Urinary bladder (tissue), 3 donors: ENCODE measurements at regions not wholly inside any gene's neighbourhood (a gene's known extent, or its start where the extent isn't known, plus 50 kb on each side); places are given as distances from the start of the nearest gene placed in this dataset.
"Not testable (repeated sequence)": the region's sequence is repeated elsewhere in the genome, so short reads cannot be mapped to it uniquely, and the experiment has no call there.

Experiments used
- DNase-seq: peaks from one replicate; pipeline ENCODE4 v3.0.0-alpha.2; 2015; ENCODE audit errors: extremely low spot score
- H3K27ac ChIP-seq: one replicate; pipeline ENCODE4 v1.5.1; 2013; ENCODE audit warnings: low read depth, mild to moderate bottlenecking, moderate library complexity
- H3K36me3 ChIP-seq: one replicate; pipeline ENCODE4 v1.6.1; 2013; ENCODE audit warnings: mild to moderate bottlenecking, moderate library complexity; ENCODE audit not compliant: insufficient read depth
- H3K4me1 ChIP-seq: one replicate; pipeline ENCODE4 v1.6.1; 2013; ENCODE audit warnings: mild to moderate bottlenecking, moderate library complexity; ENCODE audit not compliant: insufficient read depth
- H3K4me3 ChIP-seq: one replicate; pipeline ENCODE4 v1.5.1; 2013; ENCODE audit warnings: low read depth, low read length
- WGBS: extraction: QIAGEN DNeasy Blood & Tissue Kit; methylation state at CpG from one replicate; pipeline ENCODE4 v1.1.7; 2013; 5-methylcytosine and 5-hydroxymethylcytosine counted together
- donor health status: healthy with polysubstance abuse.
- donor health status: healthy.

GRCh38 chr13:18232994-18233782, 948.4 kb downstream of the TUBA3C start:
- no peak for DNase-seq
- Histone ChIP-seq H3K36me3 (no peaks in the 10 kb centered on the region), H3K4me3 (no peak overlapping the region), H3K27ac (no peak overlapping the region), H3K4me1 (no peaks in the 10 kb centered on the region)
- 96% methylated on average over 95 of the region's 95 CpGs for WGBS

GRCh38 chr13:18232298-18232993, 949.2 kb downstream of the TUBA3C start:
- Histone ChIP-seq H3K4me1 (no peaks in the 10 kb centered on the region), H3K36me3 (no peaks in the 10 kb centered on the region), H3K4me3 (no peak overlapping the region), H3K27ac (no peak overlapping the region)
- no peak for DNase-seq
- WGBS = 97% methylated on average over 80 of the region's 80 CpGs

GRCh38 chr13:18224411-18224810, 957.2 kb downstream of the TUBA3C start:
- not testable (repeated sequence) for H3K4me1 ChIP-seq, H3K36me3 ChIP-seq, DNase-seq, H3K4me3 ChIP-seq, H3K27ac ChIP-seq
- WGBS = 54% methylated on average over 3 of the region's 3 CpGs

- H3K27ac ChIP-seq, H3K36me3 ChIP-seq, H3K4me1 ChIP-seq, DNase-seq, H3K4me3 ChIP-seq: not testable (repeated sequence)
These were observed 966.9 kb downstream of the TUBA3C start for GRCh38 chr13:18214689-18215088.

- DNase-seq, H3K27ac ChIP-seq, H3K4me1 ChIP-seq, H3K4me3 ChIP-seq, H3K36me3 ChIP-seq: not testable (repeated sequence)
- 56% methylated on average over 2 of the region's 2 CpGs for WGBS
These were observed 968.1 kb downstream of the TUBA3C start for GRCh38 chr13:18213511-18213910.

GRCh38 chr13:18212873-18213272, 968.8 kb downstream of the TUBA3C start:
- H3K4me3 ChIP-seq = no peak overlapping the region
- H3K36me3 ChIP-seq = no peaks in the 10 kb centered on the region
- WGBS = 76% methylated on average over 2 of the region's 2 CpGs
- no peak for DNase-seq
- H3K27ac ChIP-seq = no peak overlapping the region
- no peaks in the 10 kb centered on the region for H3K4me1 ChIP-seq

GRCh38 chr13:18211752-18212560, 969.7 kb downstream of the TUBA3C start:
- DNase-seq = peak; percentile 18
- H3K4me3 ChIP-seq, H3K4me1 ChIP-seq, H3K27ac ChIP-seq, H3K36me3 ChIP-seq: not testable (repeated sequence)
- WGBS = 72% methylated on average over 5 of the region's 5 CpGs

- H3K4me1 ChIP-seq, DNase-seq, H3K4me3 ChIP-seq, H3K27ac ChIP-seq, H3K36me3 ChIP-seq: not testable (repeated sequence)
- WGBS = 62% methylated on average over 3 of the region's 4 CpGs
These were observed 976.9 kb downstream of the TUBA3C start for GRCh38 chr13:18204614-18205178.

GRCh38 chr13:18195365-18195678, 986.3 kb downstream of the TUBA3C start:
- H3K4me1 ChIP-seq, DNase-seq, H3K4me3 ChIP-seq, H3K27ac ChIP-seq, H3K36me3 ChIP-seq: not testable (repeated sequence)
- 74% methylated on average over 9 of the region's 22 CpGs for WGBS

- H3K4me1 ChIP-seq, H3K4me3 ChIP-seq, DNase-seq, H3K27ac ChIP-seq, H3K36me3 ChIP-seq: not testable (repeated sequence)
- 72% methylated on average over 16 of the region's 42 CpGs for WGBS
These were observed 986.8 kb downstream of the TUBA3C start for GRCh38 chr13:18194631-18195364.

GRCh38 chr13:18194104-18194503, 987.5 kb downstream of the TUBA3C start:
- DNase-seq, H3K36me3 ChIP-seq, H3K4me1 ChIP-seq, H3K27ac ChIP-seq, H3K4me3 ChIP-seq: not testable (repeated sequence)
- WGBS = 70% methylated on average over 23 of the region's 27 CpGs
